ENCODE measurements at regions not wholly inside any gene's neighbourhood (a gene's known extent, or its start where the extent isn't known, plus 50 kb on each side); places are given as distances from the start of the nearest gene placed in this dataset.
"Not testable (repeated sequence)": the region's sequence is repeated elsewhere in the genome, so short reads cannot be mapped to it uniquely, and the experiment has no call there.

DNA sequence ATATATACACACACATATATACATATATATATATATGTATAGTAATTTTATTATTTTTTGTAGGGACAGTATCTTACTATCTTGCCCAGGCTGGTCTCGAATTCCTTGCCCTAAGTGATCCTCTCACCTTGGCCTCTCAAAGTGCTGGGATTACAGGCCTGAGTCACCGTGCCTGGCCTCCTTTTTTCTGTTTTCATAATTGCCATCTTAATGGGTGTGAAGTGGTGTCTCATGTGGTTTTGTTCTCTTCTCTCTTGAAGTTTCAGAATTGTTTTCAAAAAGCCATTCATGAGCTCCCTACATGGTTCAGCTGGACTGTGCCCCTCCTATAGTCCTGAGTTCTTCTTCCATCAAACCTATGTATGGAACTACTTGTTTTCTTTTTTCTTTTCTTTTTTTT is 88.9 kb upstream of the CRYM start:
- H3K9ac ChIP-seq (ENCODE audit: low read depth, low read length); H3K14ac ChIP-seq (replicated peaks; ENCODE audit: low read depth, low read length); H3K23ac ChIP-seq (ENCODE audit: low read depth, low read length); CTCF ChIA-PET; H2AFZ ChIP-seq (replicated peaks; ENCODE audit: low read length, poor library complexity); intact Hi-C loops (cut with micrococcal nuclease); H4K5ac ChIP-seq (ENCODE audit: low read depth, low read length); H3K9me1 ChIP-seq (ENCODE audit: insufficient read depth, low read length); POLR2A ChIA-PET (ENCODE audit: unreplicated experiment); H2BK120ac ChIP-seq (ENCODE audit: low read depth, low read length); in situ Hi-C loops (cut with MboI; ENCODE audit: low sequenced_read_pairs); H3K79me1 ChIP-seq (ENCODE audit: low read depth in 1 of 2, low read length in 2 of 2); H2BK20ac ChIP-seq (ENCODE audit: low read depth, low read length); H3K4ac ChIP-seq (ENCODE audit: low read depth, low read length); H3K4me2 ChIP-seq (ENCODE audit: low read depth, low read length); H4K20me1 ChIP-seq (ENCODE audit: insufficient read depth, low read length); BruUV-seq (replicated peaks); H3K4me1 ChIP-seq (ENCODE audit: control insufficient read depth, insufficient read depth, low read length); H3K56ac ChIP-seq (ENCODE audit: extremely low read depth, insufficient read depth, low read length); H3K27me3 ChIP-seq (ENCODE audit: control insufficient read depth, insufficient read depth, low read length); dilution Hi-C loops (cut with HindIII; ENCODE audit: low sequenced_read_pairs, unreplicated experiment); H3K27ac ChIP-seq (ENCODE audit: insufficient read depth, low read length); H2AK5ac ChIP-seq (ENCODE audit: low read depth, low read length); H3K4me3 ChIP-seq (ENCODE audit: insufficient read depth, low read depth, low read length); H3K18ac ChIP-seq (ENCODE audit: low read depth, low read length); H2BK15ac ChIP-seq (ENCODE audit: low read depth, low read length); H4K8ac ChIP-seq (ENCODE audit: low read depth in 2 of 2, low read length in 2 of 2); H3K9me3 ChIP-seq (ENCODE audit: control insufficient read depth, insufficient read depth, low read length); ATAC-seq (ENCODE audit: low read depth); H3K36me3 ChIP-seq (ENCODE audit: control insufficient read depth, insufficient read depth, low read length); H2BK5ac ChIP-seq (ENCODE audit: low read depth, low read length, poor library complexity, severe bottlenecking); H2AK9ac ChIP-seq (replicated peaks; ENCODE audit: low read depth, low read length, poor library complexity); DNase-seq; H4K91ac ChIP-seq (ENCODE audit: insufficient read depth, low read depth, low read length): not testable (repeated sequence)
- no CpG with 5 or more reads among the region's 2 CpGs for WGBS, 2 experiments (ENCODE audit: extremely low coverage in 2 of 2, insufficient read length in 1 of 2)

DNA sequence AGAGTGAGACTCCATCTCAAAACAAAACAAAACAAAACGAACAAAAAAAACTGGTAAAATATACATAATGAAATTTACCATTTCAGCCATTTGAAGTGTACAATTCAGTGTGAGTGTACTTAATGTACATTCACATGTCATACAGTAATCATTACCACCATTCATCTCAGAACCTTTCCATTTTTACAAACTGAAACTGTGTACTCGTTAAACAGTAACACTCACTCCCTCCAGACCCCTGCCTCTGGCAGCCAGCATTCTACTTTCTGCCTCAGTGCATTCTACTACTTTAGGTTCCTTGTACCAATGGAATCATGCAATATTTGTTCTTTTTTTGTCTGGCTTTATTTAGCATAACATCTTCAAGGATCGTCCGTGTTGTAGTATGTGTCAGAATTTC is 87.5 kb upstream of the CRYM start:
- H3K79me1 ChIP-seq (ENCODE audit: low read depth in 1 of 2, low read length in 2 of 2); H3K9ac ChIP-seq (ENCODE audit: low read depth, low read length); H2AK5ac ChIP-seq (ENCODE audit: low read depth, low read length); intact Hi-C loops (cut with micrococcal nuclease); dilution Hi-C loops (cut with HindIII; ENCODE audit: low sequenced_read_pairs, unreplicated experiment); POLR2A ChIA-PET (ENCODE audit: unreplicated experiment); H3K4me2 ChIP-seq (ENCODE audit: low read depth, low read length); H3K4me1 ChIP-seq (ENCODE audit: control insufficient read depth, insufficient read depth, low read length); H4K20me1 ChIP-seq (ENCODE audit: insufficient read depth, low read length); H4K5ac ChIP-seq (ENCODE audit: low read depth, low read length); H3K36me3 ChIP-seq (ENCODE audit: control insufficient read depth, insufficient read depth, low read length); H2BK120ac ChIP-seq (ENCODE audit: low read depth, low read length); H3K18ac ChIP-seq (ENCODE audit: low read depth, low read length); H4K91ac ChIP-seq (ENCODE audit: insufficient read depth, low read depth, low read length); H3K27me3 ChIP-seq (ENCODE audit: control insufficient read depth, insufficient read depth, low read length); H3K23ac ChIP-seq (ENCODE audit: low read depth, low read length); BruUV-seq (replicated peaks); H3K4me3 ChIP-seq (ENCODE audit: insufficient read depth, low read depth, low read length); H3K56ac ChIP-seq (ENCODE audit: extremely low read depth, insufficient read depth, low read length); H2AFZ ChIP-seq (replicated peaks; ENCODE audit: low read length, poor library complexity); H3K9me1 ChIP-seq (ENCODE audit: insufficient read depth, low read length); H3K27ac ChIP-seq (ENCODE audit: insufficient read depth, low read length); H3K14ac ChIP-seq (replicated peaks; ENCODE audit: low read depth, low read length); H3K4ac ChIP-seq (ENCODE audit: low read depth, low read length); in situ Hi-C loops (cut with MboI; ENCODE audit: low sequenced_read_pairs); H2BK15ac ChIP-seq (ENCODE audit: low read depth, low read length); DNase-seq; H2BK5ac ChIP-seq (ENCODE audit: low read depth, low read length, poor library complexity, severe bottlenecking); H2BK20ac ChIP-seq (ENCODE audit: low read depth, low read length); ATAC-seq (ENCODE audit: low read depth); CTCF ChIA-PET; H2AK9ac ChIP-seq (replicated peaks; ENCODE audit: low read depth, low read length, poor library complexity); H4K8ac ChIP-seq (ENCODE audit: low read depth in 2 of 2, low read length in 2 of 2); H3K9me3 ChIP-seq (ENCODE audit: control insufficient read depth, insufficient read depth, low read length): not testable (repeated sequence)
- WGBS, 2 experiments (ENCODE audit: extremely low coverage in 2 of 2, insufficient read length in 1 of 2) = 80% methylated on average over 1 of the region's 4 CpGs; no CpG with 5 or more reads in 1 of the 2 experiments
